ENCODE measurements at regions not wholly inside any gene's neighbourhood (a gene's known extent, or its start where the extent isn't known, plus 50 kb on each side); places are given as distances from the start of the nearest gene placed in this dataset.

DNA sequence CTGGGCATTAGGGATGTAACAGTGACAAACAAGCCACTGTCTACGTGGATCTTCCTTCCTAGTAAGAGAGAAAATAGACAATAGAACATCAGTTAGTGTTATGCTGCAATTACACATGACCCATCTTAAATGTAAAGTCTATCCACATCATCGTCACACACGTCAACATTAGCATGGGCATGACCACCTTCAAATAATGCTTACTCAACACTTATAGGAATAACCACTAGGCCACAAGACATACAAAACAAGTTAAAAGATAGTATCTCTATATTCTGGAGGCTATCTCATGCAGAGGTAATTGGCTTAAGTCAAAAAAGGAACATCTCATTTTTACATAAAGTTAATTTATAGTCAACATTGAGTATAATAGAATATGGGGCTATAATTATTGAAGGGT is 156.5 kb downstream of the MOXD1 start:
- Histone ChIP-seq H3K36me3 (ENCODE audit: control insufficient read depth, insufficient read depth, low read length) (no peaks in the 10 kb centered on the region), H3K9me3 (replicated peaks; ENCODE audit: control insufficient read depth, low read depth, low read length) (no peaks in the 10 kb centered on the region), H3K27ac (ENCODE audit: low read length) (no peak overlapping the region), H3K4me3 (ENCODE audit: low read length) (no peak overlapping the region), H3K4me1 (ENCODE audit: control insufficient read depth, insufficient read depth, low read length) (no peaks in the 10 kb centered on the region), H3K27me3 (ENCODE audit: control insufficient read depth, insufficient read depth, low read length) (no peaks in the 10 kb centered on the region)
- DNase-seq: no peak
- no CpG with 5 or more reads among the region's 3 CpGs for WGBS (ENCODE audit: insufficient coverage)

DNA sequence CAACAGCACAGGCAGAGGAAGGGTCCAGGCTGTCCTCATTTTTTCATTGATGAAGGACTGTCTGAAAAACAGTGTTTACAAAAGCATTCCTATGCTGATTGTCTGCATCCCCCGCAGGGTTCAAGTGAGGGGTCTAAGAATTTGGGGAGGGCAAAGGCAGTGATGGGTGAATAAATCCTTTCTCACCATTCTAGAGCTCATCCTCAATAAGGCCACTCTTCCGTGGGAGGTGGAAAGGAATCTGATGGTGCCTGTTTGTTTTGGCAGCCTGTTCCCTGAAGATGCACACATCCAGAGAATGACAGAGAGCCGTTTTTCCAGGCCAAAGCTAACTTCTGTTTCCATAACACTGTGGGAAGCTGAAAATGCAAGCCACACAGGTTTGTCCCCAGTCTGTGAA is 164.5 kb downstream of the MOXD1 start:
- H3K4me1 ChIP-seq (ENCODE audit: control insufficient read depth, insufficient read depth, low read length): no peaks in the 10 kb centered on the region
- no peak overlapping the region for H3K27ac ChIP-seq (ENCODE audit: low read length)
- H3K27me3 ChIP-seq (ENCODE audit: control insufficient read depth, insufficient read depth, low read length): no peaks in the 10 kb centered on the region
- no peak overlapping the region for H3K4me3 ChIP-seq (ENCODE audit: low read length)
- DNase-seq: no peak
- no peaks in the 10 kb centered on the region for H3K9me3 ChIP-seq (replicated peaks; ENCODE audit: control insufficient read depth, low read depth, low read length)
- H3K36me3 ChIP-seq (ENCODE audit: control insufficient read depth, insufficient read depth, low read length): no peaks in the 10 kb centered on the region
- WGBS (ENCODE audit: insufficient coverage): 20% methylated on average over 1 of the region's 3 CpGs

DNA sequence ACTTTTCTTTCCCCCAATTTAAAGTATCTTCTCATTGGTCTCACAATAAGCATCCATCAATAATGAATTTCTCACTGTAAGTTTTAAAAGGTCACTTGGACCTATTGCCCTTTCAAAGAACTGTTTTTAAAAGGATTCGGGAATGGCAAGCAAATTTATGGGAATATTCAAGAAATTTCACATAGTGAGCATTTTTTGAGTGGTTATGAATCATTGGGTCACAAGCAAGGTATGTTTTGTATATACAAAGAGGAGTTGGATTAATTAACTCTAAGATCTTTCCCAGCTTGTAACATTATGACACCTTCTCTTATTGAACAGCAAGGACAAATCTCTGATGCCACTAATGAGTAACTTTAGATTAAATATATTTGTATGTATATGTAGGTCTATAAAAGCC is 165.0 kb downstream of the MOXD1 start:
- Histone ChIP-seq H3K4me1 (ENCODE audit: control insufficient read depth, insufficient read depth, low read length) (no peaks in the 10 kb centered on the region), H3K36me3 (ENCODE audit: control insufficient read depth, insufficient read depth, low read length) (no peaks in the 10 kb centered on the region)
- WGBS (ENCODE audit: insufficient coverage): no CpG with 5 or more reads among the region's 1 CpG

DNA sequence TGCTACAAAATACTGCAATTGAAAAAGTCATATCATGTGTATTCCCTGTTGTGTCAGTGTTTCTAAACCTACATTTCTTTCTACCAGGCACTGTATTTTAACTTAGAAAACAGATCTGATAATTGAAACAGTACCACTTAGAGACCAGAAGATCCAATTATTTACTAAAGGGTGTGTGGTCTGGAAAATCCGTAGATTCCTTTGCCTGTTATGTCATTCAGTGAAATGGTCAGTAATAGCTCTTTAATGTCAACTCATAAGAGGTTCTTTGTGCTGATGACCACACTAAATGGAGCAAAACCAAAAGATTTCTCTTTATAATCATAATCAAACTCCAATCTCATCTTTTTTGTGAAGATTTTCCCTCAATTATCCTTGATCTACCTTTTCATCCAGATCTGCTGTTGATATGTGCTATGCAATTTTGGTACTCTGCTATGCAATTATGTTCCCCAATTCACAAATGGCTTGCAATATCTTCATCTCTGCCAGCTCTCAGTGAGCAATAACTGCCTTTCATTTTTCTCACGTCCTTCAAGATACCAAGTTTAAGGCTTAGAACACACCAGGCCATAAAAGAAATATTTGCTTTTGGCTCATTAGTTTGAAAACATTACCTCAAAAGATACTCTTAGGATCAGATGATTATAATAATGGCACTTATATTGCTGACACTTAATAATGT is 165.5 kb downstream of the MOXD1 start:
- Histone ChIP-seq H3K36me3 (ENCODE audit: control insufficient read depth, insufficient read depth, low read length) (no peaks in the 10 kb centered on the region), H3K9me3 (replicated peaks; ENCODE audit: control insufficient read depth, low read depth, low read length) (no peaks in the 10 kb centered on the region), H3K4me3 (ENCODE audit: low read length) (no peak overlapping the region), H3K27ac (ENCODE audit: low read length) (no peak overlapping the region), H3K27me3 (ENCODE audit: control insufficient read depth, insufficient read depth, low read length) (no peaks in the 10 kb centered on the region), H3K4me1 (ENCODE audit: control insufficient read depth, insufficient read depth, low read length) (peaks cover 2% of the 10 kb centered on the region)
- DNase-seq: no peak
- 20% methylated on average over 1 of the region's 2 CpGs for WGBS (ENCODE audit: insufficient coverage)

More for the DNA sequence above, 165.0 kb downstream of the MOXD1 start:
- H3K4me3 ChIP-seq (ENCODE audit: low read length): no peak overlapping the region
- H3K27ac ChIP-seq (ENCODE audit: low read length): no peak overlapping the region
- no peak for DNase-seq
- H3K9me3 ChIP-seq (replicated peaks; ENCODE audit: control insufficient read depth, low read depth, low read length): no peaks in the 10 kb centered on the region
- H3K27me3 ChIP-seq (ENCODE audit: control insufficient read depth, insufficient read depth, low read length): no peaks in the 10 kb centered on the region

DNA sequence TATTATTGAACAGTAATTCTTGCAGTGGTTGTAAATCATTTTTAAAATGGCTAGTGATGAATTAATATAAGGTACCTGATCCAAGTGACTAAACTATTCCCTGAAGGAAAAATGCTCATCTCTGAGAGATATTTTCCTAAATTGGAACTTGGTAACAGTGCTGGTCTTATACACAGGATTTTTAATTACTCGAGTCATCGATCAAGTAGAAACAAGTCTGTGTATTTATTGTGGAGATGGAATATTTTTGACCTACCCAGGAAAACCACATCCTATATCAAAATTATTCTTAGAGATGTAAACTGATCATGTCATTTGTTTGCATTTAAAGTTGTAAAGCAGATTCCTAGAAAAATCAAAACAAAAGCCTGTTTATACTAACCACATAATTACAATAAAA is 166.9 kb downstream of the MOXD1 start:
- no CpG with 5 or more reads among the region's 2 CpGs for WGBS (ENCODE audit: insufficient coverage)
- no peak for DNase-seq
- no peak overlapping the region for H3K4me3 ChIP-seq (ENCODE audit: low read length)
- no peaks in the 10 kb centered on the region for H3K9me3 ChIP-seq (replicated peaks; ENCODE audit: control insufficient read depth, low read depth, low read length)
- no peaks in the 10 kb centered on the region for H3K27me3 ChIP-seq (ENCODE audit: control insufficient read depth, insufficient read depth, low read length)
- peaks cover 3% of the 10 kb centered on the region for H3K4me1 ChIP-seq (ENCODE audit: control insufficient read depth, insufficient read depth, low read length)
- H3K27ac ChIP-seq (ENCODE audit: low read length): no peak overlapping the region
- no peaks in the 10 kb centered on the region for H3K36me3 ChIP-seq (ENCODE audit: control insufficient read depth, insufficient read depth, low read length)

DNA sequence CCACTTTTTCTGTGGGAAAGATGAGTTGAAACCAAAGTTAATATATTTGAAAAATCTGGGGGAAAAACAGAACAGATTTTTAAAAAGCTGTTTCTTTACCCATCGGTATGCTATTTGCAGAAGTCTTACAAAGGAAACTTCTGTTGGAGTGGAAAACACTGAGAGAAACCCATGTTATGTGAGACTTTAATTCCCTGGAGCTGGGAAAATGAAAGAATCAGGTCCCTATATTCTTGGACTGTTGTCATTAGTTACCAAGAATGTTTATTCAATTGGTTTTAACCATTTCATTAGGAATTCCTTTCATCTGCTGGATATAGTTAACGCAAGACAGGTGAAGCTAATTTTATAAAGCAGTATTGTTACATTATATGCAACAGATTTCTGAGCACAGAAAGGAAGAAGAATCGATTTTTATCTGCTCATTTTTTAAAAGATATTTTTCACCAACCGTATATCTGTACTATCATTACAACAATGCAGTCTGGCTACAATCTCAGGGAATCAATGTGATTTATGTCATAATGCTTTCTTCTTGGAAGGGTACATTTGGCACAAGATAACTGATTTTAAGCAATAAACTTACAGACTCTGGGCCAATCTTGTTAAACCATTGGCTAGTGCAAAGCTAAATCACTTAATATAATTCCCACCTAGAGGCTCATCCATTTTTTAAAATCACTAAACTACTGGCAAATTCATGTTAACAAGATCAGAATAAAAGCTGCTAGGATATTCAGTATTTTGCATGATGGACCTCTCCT is 170.0 kb downstream of the MOXD1 start:
- Histone ChIP-seq H3K27ac (ENCODE audit: low read length) (peak overlapping the region; percentile 55), H3K4me1 (ENCODE audit: control insufficient read depth, insufficient read depth, low read length) (peaks cover 3% of the 10 kb centered on the region), H3K27me3 (ENCODE audit: control insufficient read depth, insufficient read depth, low read length) (no peaks in the 10 kb centered on the region), H3K36me3 (ENCODE audit: control insufficient read depth, insufficient read depth, low read length) (no peaks in the 10 kb centered on the region), H3K9me3 (replicated peaks; ENCODE audit: control insufficient read depth, low read depth, low read length) (no peaks in the 10 kb centered on the region), H3K4me3 (ENCODE audit: low read length) (no peak overlapping the region)
- no CpG with 5 or more reads among the region's 4 CpGs for WGBS (ENCODE audit: insufficient coverage)
- peak; percentile 77 for DNase-seq

DNA sequence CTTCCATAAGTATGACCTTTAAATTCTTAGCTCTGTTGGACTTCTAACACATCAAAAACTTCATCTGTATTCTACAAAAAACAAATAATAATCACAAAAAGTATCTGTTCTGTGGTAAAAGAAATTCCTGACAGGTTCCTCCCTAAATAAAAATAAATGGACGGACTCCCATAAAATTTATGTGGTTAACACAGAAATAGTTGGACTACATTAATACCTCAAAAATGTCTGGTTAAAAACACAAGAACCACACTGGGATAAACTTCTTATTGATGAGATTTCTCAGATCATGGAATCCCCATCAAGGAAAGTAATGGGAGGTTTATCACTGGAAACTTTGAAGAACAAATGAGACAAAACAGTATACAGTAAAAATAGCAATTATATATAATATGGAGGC is 172.4 kb downstream of the MOXD1 start:
- H3K4me3 ChIP-seq (ENCODE audit: low read length): no peak overlapping the region
- WGBS (ENCODE audit: insufficient coverage): no CpG with 5 or more reads among the region's 1 CpG
- no peaks in the 10 kb centered on the region for H3K36me3 ChIP-seq (ENCODE audit: control insufficient read depth, insufficient read depth, low read length)
- peaks cover 3% of the 10 kb centered on the region for H3K4me1 ChIP-seq (ENCODE audit: control insufficient read depth, insufficient read depth, low read length)
- H3K27me3 ChIP-seq (ENCODE audit: control insufficient read depth, insufficient read depth, low read length): no peaks in the 10 kb centered on the region
- peaks cover 2% of the 10 kb centered on the region for H3K9me3 ChIP-seq (replicated peaks; ENCODE audit: control insufficient read depth, low read depth, low read length)
- no peak overlapping the region for H3K27ac ChIP-seq (ENCODE audit: low read length)
- DNase-seq: no peak

DNA sequence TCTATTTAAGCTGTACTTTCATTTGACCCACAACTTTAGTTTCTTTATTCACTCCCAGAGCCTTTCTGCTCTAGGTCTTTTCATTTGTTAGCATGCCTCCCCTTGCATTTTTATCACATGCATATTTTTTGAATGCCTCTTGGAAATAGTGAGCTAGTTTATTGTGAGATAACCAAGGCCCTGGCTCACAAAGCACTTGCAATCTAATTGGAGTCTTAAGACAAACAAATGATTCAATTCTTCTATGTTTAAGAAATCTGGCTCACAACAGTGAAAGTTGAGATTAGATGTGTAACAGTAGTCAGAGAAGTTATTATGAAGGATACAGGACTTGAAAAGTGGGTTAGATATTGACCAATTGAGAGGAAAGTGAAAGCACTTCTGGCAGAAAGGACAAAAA is 173.4 kb downstream of the MOXD1 start:
- Histone ChIP-seq H3K4me3 (ENCODE audit: low read length) (no peak overlapping the region), H3K27ac (ENCODE audit: low read length) (no peak overlapping the region), H3K9me3 (replicated peaks; ENCODE audit: control insufficient read depth, low read depth, low read length) (peaks cover 2% of the 10 kb centered on the region), H3K4me1 (ENCODE audit: control insufficient read depth, insufficient read depth, low read length) (peaks cover 3% of the 10 kb centered on the region), H3K27me3 (ENCODE audit: control insufficient read depth, insufficient read depth, low read length) (no peaks in the 10 kb centered on the region), H3K36me3 (ENCODE audit: control insufficient read depth, insufficient read depth, low read length) (no peaks in the 10 kb centered on the region)
- peak; percentile 32 for DNase-seq

DNA sequence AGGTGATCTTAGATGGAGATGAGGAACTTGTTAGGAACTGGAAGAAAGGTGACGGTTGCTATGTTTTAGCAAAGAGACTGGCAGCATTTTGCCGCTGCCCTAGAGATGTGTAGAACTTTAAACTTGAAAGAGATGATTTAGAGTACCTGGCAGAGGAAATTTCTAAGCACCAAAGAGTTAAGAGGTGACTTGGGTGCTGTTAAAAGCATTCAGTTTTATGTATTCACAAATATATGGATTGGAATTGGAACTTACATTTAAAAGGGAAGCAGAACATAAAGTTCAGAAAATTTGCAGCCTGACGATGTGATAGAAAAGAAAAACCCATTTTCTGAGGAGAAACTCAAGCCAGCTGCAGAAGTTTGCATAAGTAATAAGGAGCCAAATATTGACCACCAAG is 176.3 kb downstream of the MOXD1 start:
- DNase-seq: no peak
- Histone ChIP-seq H3K4me3 (ENCODE audit: low read length) (no peak overlapping the region), H3K9me3 (replicated peaks; ENCODE audit: control insufficient read depth, low read depth, low read length) (peaks cover 2% of the 10 kb centered on the region), H3K27me3 (ENCODE audit: control insufficient read depth, insufficient read depth, low read length) (no peaks in the 10 kb centered on the region), H3K36me3 (ENCODE audit: control insufficient read depth, insufficient read depth, low read length) (no peaks in the 10 kb centered on the region), H3K27ac (ENCODE audit: low read length) (no peak overlapping the region), H3K4me1 (ENCODE audit: control insufficient read depth, insufficient read depth, low read length) (no peaks in the 10 kb centered on the region)
- WGBS (ENCODE audit: insufficient coverage): 90% methylated on average over 3 of the region's 3 CpGs

DNA sequence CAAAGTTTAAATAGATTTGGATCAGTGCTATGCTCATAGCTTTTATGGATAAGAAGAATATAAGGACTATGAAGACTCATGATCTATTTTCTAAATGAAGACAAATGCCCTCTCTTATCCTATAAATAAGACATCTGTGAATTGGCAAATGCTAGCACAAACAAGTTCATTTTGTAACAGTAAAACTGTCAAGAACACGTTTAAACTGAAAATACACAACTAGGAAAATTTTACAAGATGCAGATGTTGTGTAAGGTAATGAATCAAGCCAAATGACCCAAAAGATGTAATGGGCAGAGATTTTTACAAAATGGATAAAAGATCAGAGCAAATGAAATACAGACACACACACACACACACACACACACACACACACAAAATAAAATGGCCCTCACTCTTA is 180.5 kb downstream of the MOXD1 start:
- no CpG with 5 or more reads among the region's 1 CpG for WGBS (ENCODE audit: insufficient coverage)

More for the DNA sequence above, 180.5 kb downstream of the MOXD1 start:
- no peak overlapping the region for H3K27ac ChIP-seq (ENCODE audit: low read length)
- H3K9me3 ChIP-seq (replicated peaks; ENCODE audit: control insufficient read depth, low read depth, low read length): peaks cover 2% of the 10 kb centered on the region
- no peaks in the 10 kb centered on the region for H3K36me3 ChIP-seq (ENCODE audit: control insufficient read depth, insufficient read depth, low read length)
- no peak for DNase-seq
- H3K4me3 ChIP-seq (ENCODE audit: low read length): no peak overlapping the region
- H3K4me1 ChIP-seq (ENCODE audit: control insufficient read depth, insufficient read depth, low read length): no peaks in the 10 kb centered on the region
- no peaks in the 10 kb centered on the region for H3K27me3 ChIP-seq (ENCODE audit: control insufficient read depth, insufficient read depth, low read length)
